Activated CD4-positive, alpha-beta T cell treated with anti-CD3 and anti-CD28 coated beads, Interleukin-2, Interleukin-4, amounts not matched to agents 100 ng/mL and 50 ng/mL, durations not matched to agents 16 hours and 8 hours (primary cell): ENCODE measurements at regions not wholly inside any gene's neighbourhood (a gene's known extent, or its start where the extent isn't known, plus 50 kb on each side); places are given as distances from the start of the nearest gene placed in this dataset.

ENCODE experiments used
- DNase-seq: peaks from one replicate; pipeline ENCODE4 v3.0.0-alpha.2; 2020; ENCODE audit warnings: low spot score

- DNase-seq: no peak
Observed at GRCh38 chr2:2641541-2642410, 310.7 kb upstream of the MYT1L start.

- DNase-seq: no peak
Observed at GRCh38 chr2:2640818-2641217, 309.7 kb upstream of the MYT1L start.

GRCh38 chr2:2640371-2640770 lies 309.3 kb upstream of the MYT1L start:
- DNase-seq: no peak

GRCh38 chr2:2639251-2640139 lies 308.4 kb upstream of the MYT1L start:
- DNase-seq: no peak

GRCh38 chr2:2638547-2639220 lies 307.6 kb upstream of the MYT1L start:
- no peak for DNase-seq

- no peak for DNase-seq
Observed at GRCh38 chr2:2636813-2637212, 305.7 kb upstream of the MYT1L start.

- no peak for DNase-seq
Observed at GRCh38 chr2:2635025-2635528, 304.0 kb upstream of the MYT1L start.

- DNase-seq: no peak
Observed at GRCh38 chr2:2633017-2633416, 301.9 kb upstream of the MYT1L start.

- DNase-seq: no peak
Observed at GRCh38 chr2:2623939-2624338, 292.9 kb upstream of the MYT1L start.

- no peak for DNase-seq
Observed at GRCh38 chr2:2621855-2622254, 290.8 kb upstream of the MYT1L start.

- no peak for DNase-seq
Observed at GRCh38 chr2:2620604-2621003, 289.5 kb upstream of the MYT1L start.

GRCh38 chr2:2619995-2620394 lies 288.9 kb upstream of the MYT1L start:
- DNase-seq: no peak

- DNase-seq: no peak
Observed at GRCh38 chr2:2614452-2614851, 283.4 kb upstream of the MYT1L start.

- DNase-seq: peak; percentile 90
Observed at GRCh38 chr2:2613279-2614199, 282.5 kb upstream of the MYT1L start.

GRCh38 chr2:2610751-2611150 lies 279.7 kb upstream of the MYT1L start:
- DNase-seq: no peak

GRCh38 chr2:2600366-2600765 lies 269.3 kb upstream of the MYT1L start:
- DNase-seq: no peak

GRCh38 chr2:2599441-2599840 lies 268.4 kb upstream of the MYT1L start:
- DNase-seq: no peak

- DNase-seq: no peak
Observed at GRCh38 chr2:2597712-2598111, 266.6 kb upstream of the MYT1L start.

GRCh38 chr2:2591542-2591940 lies 260.5 kb upstream of the MYT1L start:
- DNase-seq: no peak

- no peak for DNase-seq
Observed at GRCh38 chr2:2590841-2591541, 259.9 kb upstream of the MYT1L start.

- no peak for DNase-seq
Observed at GRCh38 chr2:2590141-2590540, 259.1 kb upstream of the MYT1L start.
